ENCODE measurements at regions not wholly inside any gene's neighbourhood (a gene's known extent, or its start where the extent isn't known, plus 50 kb on each side); places are given as distances from the start of the nearest gene placed in this dataset.

GRCh38 chr1:239560921-239561320 lies 174.6 kb downstream of the CHRM3 start:
- CTCF ChIA-PET: no interaction called here
- POLR2A ChIA-PET: no interaction called here
- no peak for DNase-seq (ENCODE audit: extremely low spot score)
- TF ChIP-seq, protein P1, sequence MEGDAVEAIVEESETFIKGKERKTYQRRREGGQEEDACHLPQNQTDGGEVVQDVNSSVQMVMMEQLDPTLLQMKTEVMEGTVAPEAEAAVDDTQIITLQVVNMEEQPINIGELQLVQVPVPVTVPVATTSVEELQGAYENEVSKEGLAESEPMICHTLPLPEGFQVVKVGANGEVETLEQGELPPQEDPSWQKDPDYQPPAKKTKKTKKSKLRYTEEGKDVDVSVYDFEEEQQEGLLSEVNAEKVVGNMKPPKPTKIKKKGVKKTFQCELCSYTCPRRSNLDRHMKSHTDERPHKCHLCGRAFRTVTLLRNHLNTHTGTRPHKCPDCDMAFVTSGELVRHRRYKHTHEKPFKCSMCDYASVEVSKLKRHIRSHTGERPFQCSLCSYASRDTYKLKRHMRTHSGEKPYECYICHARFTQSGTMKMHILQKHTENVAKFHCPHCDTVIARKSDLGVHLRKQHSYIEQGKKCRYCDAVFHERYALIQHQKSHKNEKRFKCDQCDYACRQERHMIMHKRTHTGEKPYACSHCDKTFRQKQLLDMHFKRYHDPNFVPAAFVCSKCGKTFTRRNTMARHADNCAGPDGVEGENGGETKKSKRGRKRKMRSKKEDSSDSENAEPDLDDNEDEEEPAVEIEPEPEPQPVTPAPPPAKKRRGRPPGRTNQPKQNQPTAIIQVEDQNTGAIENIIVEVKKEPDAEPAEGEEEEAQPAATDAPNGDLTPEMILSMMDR (IDR thresholded peaks at IDR 0.05; ENCODE audit: control extremely low read depth, extremely low read depth, low read depth, missing control alignments): no peak

GRCh38 chr1:239562095-239562494 lies 175.7 kb downstream of the CHRM3 start:
- TF ChIP-seq, protein P1 (IDR thresholded peaks at IDR 0.05; ENCODE audit: control extremely low read depth, extremely low read depth, low read depth, missing control alignments): no peak
- DNase-seq (ENCODE audit: extremely low spot score): no peak
- CTCF ChIA-PET: no interaction called here
- POLR2A ChIA-PET: no interaction called here

- ChIA-PET CTCF (no interaction called here), POLR2A (no interaction called here)
- TF ChIP-seq, protein P1 (IDR thresholded peaks at IDR 0.05; ENCODE audit: control extremely low read depth, extremely low read depth, low read depth, missing control alignments): no peak
- no peak for DNase-seq (ENCODE audit: extremely low spot score)
Observed at GRCh38 chr1:239563681-239564080, 177.3 kb downstream of the CHRM3 start.

- POLR2A ChIA-PET: no interaction called here
Observed at GRCh38 chr1:239566074-239566473, 179.7 kb downstream of the CHRM3 start.

DNA sequence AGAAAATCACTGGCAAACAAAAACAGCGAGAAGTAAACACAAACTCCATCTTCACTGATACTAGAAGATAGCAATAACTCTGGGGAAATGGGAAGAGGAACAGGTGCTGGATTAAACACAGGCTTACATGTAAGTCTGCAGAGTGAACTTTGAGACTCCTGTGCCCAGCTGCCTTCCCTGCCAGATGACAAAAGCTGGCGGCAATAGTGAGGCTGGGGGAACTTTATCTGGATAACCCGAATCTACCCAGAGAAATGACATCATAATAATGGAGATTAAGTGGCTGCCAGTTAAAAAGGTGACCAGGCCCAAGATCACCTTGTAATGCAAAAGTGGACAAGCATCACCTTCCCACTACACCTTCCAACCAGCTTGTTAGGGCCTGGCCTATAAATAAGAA lies 184.5 kb downstream of the CHRM3 start:
- POLR2A ChIA-PET: no interaction called here
- CTCF ChIA-PET: interaction anchor here (1.2 kb wide), 1 partner anchor 17 kb away, joined by 5 read pairs; no protein-coding TSS in a partner anchor
- TF ChIP-seq, protein P1 (IDR thresholded peaks at IDR 0.05; ENCODE audit: control extremely low read depth, extremely low read depth, low read depth, missing control alignments): no peak
- no peak for DNase-seq (ENCODE audit: extremely low spot score)

More at GRCh38 chr1:239566074-239566473, 179.7 kb downstream of the CHRM3 start:
- CTCF ChIA-PET: no interaction called here
- no peak for DNase-seq (ENCODE audit: extremely low spot score)
- TF ChIP-seq, protein P1 (IDR thresholded peaks at IDR 0.05; ENCODE audit: control extremely low read depth, extremely low read depth, low read depth, missing control alignments): no peak

GRCh38 chr1:239572183-239572582 lies 185.8 kb downstream of the CHRM3 start:
- TF ChIP-seq, protein P1 (IDR thresholded peaks at IDR 0.05; ENCODE audit: control extremely low read depth, extremely low read depth, low read depth, missing control alignments): no peak
- CTCF ChIA-PET: interaction anchor here (1.0 to 1.8 kb wide), 2 partner anchors 16 to 166 kb away, joined by 3 to 5 read pairs; no protein-coding TSS in a partner anchor
- DNase-seq (ENCODE audit: extremely low spot score): no peak
- POLR2A ChIA-PET: no interaction called here

DNA sequence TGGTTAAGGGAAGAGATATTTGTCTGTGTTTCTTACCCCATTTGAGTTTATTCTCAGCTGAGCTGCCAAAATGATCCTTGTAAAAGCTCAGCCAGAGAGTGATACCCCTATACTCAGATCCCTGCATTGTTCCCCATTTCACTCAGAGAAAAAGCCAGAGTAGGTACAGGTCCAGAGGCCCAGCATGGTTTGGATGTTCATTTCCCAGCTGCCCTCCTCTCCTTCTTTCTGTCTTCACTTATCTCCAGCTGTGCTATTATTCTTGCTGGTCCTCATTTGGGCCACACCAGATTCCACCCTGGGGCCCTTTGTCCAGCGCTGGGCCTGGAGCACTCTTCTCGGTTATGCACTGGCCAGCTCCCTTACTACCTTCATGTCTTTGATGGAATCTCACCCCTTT lies 187.7 kb downstream of the CHRM3 start:
- POLR2A ChIA-PET: no interaction called here
- CTCF ChIA-PET: no interaction called here
- no peak for DNase-seq (ENCODE audit: extremely low spot score)
- TF ChIP-seq, protein P1 (IDR thresholded peaks at IDR 0.05; ENCODE audit: control extremely low read depth, extremely low read depth, low read depth, missing control alignments): no peak

Measured in GM10248 (cell line).